ENCODE measurements at regions not wholly inside any gene's neighbourhood (a gene's known extent, or its start where the extent isn't known, plus 50 kb on each side); places are given as distances from the start of the nearest gene placed in this dataset.

GRCh38 chr13:73754241-73754640 is 380.0 kb downstream of the KLF12 start:
- in situ Hi-C loops (cut with MboI; ENCODE audit: low sequenced_read_pairs, unreplicated experiment) = no loop called here
- no peak for DNase-seq (ENCODE audit: low spot score)
- no peak for TF ChIP-seq CTCF (IDR thresholded peaks at IDR 0.05; ENCODE audit: borderline replicate concordance, control extremely low read depth, extremely low read depth, insufficient read depth, missing control alignments)

- in situ Hi-C loops (cut with MboI; ENCODE audit: low sequenced_read_pairs, unreplicated experiment) = no loop called here
- no peak for DNase-seq (ENCODE audit: low spot score)
- TF ChIP-seq CTCF (IDR thresholded peaks at IDR 0.05; ENCODE audit: borderline replicate concordance, control extremely low read depth, extremely low read depth, insufficient read depth, missing control alignments) = no peak
Measured at GRCh38 chr13:73751290-73751689, 382.9 kb downstream of the KLF12 start.

- DNase-seq (ENCODE audit: low spot score) = no peak
- no peak for TF ChIP-seq CTCF (IDR thresholded peaks at IDR 0.05; ENCODE audit: borderline replicate concordance, control extremely low read depth, extremely low read depth, insufficient read depth, missing control alignments)
- in situ Hi-C loops (cut with MboI; ENCODE audit: low sequenced_read_pairs, unreplicated experiment) = no loop called here
Measured at GRCh38 chr13:73748404-73748803, 385.8 kb downstream of the KLF12 start.

- TF ChIP-seq CTCF (IDR thresholded peaks at IDR 0.05; ENCODE audit: borderline replicate concordance, control extremely low read depth, extremely low read depth, insufficient read depth, missing control alignments) = no peak
- no peak for DNase-seq (ENCODE audit: low spot score)
- in situ Hi-C loops (cut with MboI; ENCODE audit: low sequenced_read_pairs, unreplicated experiment) = no loop called here
Measured at GRCh38 chr13:73745190-73745589, 389.0 kb downstream of the KLF12 start.

- in situ Hi-C loops (cut with MboI; ENCODE audit: low sequenced_read_pairs, unreplicated experiment) = no loop called here
- TF ChIP-seq CTCF (IDR thresholded peaks at IDR 0.05; ENCODE audit: borderline replicate concordance, control extremely low read depth, extremely low read depth, insufficient read depth, missing control alignments) = no peak
- no peak for DNase-seq (ENCODE audit: low spot score)
Measured at GRCh38 chr13:73742982-73743381, 391.2 kb downstream of the KLF12 start.

GRCh38 chr13:73741742-73742141 is 392.5 kb downstream of the KLF12 start:
- DNase-seq (ENCODE audit: low spot score) = no peak
- in situ Hi-C loops (cut with MboI; ENCODE audit: low sequenced_read_pairs, unreplicated experiment) = no loop called here
- TF ChIP-seq CTCF (IDR thresholded peaks at IDR 0.05; ENCODE audit: borderline replicate concordance, control extremely low read depth, extremely low read depth, insufficient read depth, missing control alignments) = no peak

- in situ Hi-C loops (cut with MboI; ENCODE audit: low sequenced_read_pairs, unreplicated experiment) = no loop called here
- DNase-seq (ENCODE audit: low spot score) = no peak
- TF ChIP-seq CTCF (IDR thresholded peaks at IDR 0.05; ENCODE audit: borderline replicate concordance, control extremely low read depth, extremely low read depth, insufficient read depth, missing control alignments) = no peak
Measured at GRCh38 chr13:73741111-73741510, 393.1 kb downstream of the KLF12 start.
